Uterus (tissue), 3 donors: ENCODE measurements at regions not wholly inside any gene's neighbourhood (a gene's known extent, or its start where the extent isn't known, plus 50 kb on each side); places are given as distances from the start of the nearest gene placed in this dataset.
"Not testable (repeated sequence)": the region's sequence is repeated elsewhere in the genome, so short reads cannot be mapped to it uniquely, and the experiment has no call there.

ENCODE experiments used
- DNase-seq, 2 donors: peaks; one replicate each; pipeline ENCODE4 v3.0.0-alpha.2; 2019 to 2020
- H3K27ac ChIP-seq, 2 donors: fragments of 200-600 bp; sonication (generic); 1 replicate in 1 of 2; 2 replicates in 1 of 2; pipeline ENCODE4 v1.5.1; 2016 to 2018
- H3K27me3 ChIP-seq, 2 donors: fragments of 200-600 bp; sonication (generic); one replicate each; pipeline ENCODE4 v1.5.1; 2018 to 2019; ENCODE audit warnings: control low read depth in 1 of 2
- H3K36me3 ChIP-seq, 2 donors: fragments of 200-600 bp; sonication (generic); one replicate each; pipeline ENCODE4 v1.5.1; 2019; ENCODE audit warnings: control low read depth in 1 of 2
- H3K4me1 ChIP-seq, 2 donors: fragments of 200-600 bp; sonication (generic); one replicate each; pipeline ENCODE4 v1.5.1; 2018 to 2019; ENCODE audit warnings: control low read depth in 1 of 2
- H3K4me3 ChIP-seq, 2 donors: fragments of 200-600 bp; sonication (generic); 1 replicate in 1 of 2; 2 replicates in 1 of 2; pipeline ENCODE4 v1.5.1; 2018 to 2019; ENCODE audit warnings: mild to moderate bottlenecking in 1 of 2
- H3K9me3 ChIP-seq, 2 donors: fragments of 200-600 bp; sonication (generic); one replicate each; pipeline ENCODE4 v1.5.1; 2019; ENCODE audit warnings: control low read depth in 1 of 2
- POLR2A ChIP-seq, 2 donors: fragments of 450-650 bp; IDR thresholded peaks; one replicate each; pipeline ENCODE4 v1.6.1; 2016; ENCODE audit warnings: antibody characterized with exemption in 2 of 2, mild to moderate bottlenecking in 1 of 2, moderate library complexity in 1 of 2
- intact Hi-C: fragments of 100-400 bp; cut with DNase I; formaldehyde crosslinking; loops from one replicate; pipeline ENCODE4 v1.15.1; 2023; ENCODE audit warnings: low total_unique reads
- TF ChIP-seq, protein P1 (sequence below), 4 experiments: fragments of 200-600 bp in 2 of 4; fragments of 450-650 bp in 2 of 4; sonication (generic) in 2 of 4; IDR thresholded peaks; one replicate each; pipeline ENCODE4 v1.5.1; 2016 to 2019; ENCODE audit warnings: antibody characterized with exemption in 4 of 4, mild to moderate bottlenecking in 2 of 4, moderate library complexity in 1 of 4
- donor health status: DM: yes; HTN: yes; CAD: no.

DNA sequence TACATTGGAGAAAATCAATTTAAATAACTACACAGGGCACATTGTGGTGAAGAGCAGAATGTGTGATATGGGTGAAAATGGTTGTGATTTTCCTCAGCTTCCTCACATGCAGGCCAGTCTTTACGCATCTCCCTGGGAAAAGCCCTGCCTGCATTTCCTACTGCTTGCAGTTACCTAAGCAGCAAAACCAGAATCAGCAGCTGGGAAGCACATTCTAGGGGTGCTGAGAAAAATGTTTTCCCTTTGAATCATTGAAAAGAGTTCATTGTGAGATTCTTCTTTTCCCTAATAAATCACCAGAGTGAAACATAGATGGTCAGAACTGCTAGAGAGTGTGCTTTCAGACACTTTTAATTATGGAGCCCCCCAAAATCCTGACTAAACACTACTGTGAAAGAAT, 656.0 kb downstream of the TDRD15 start:
- TF ChIP-seq, protein P1, sequence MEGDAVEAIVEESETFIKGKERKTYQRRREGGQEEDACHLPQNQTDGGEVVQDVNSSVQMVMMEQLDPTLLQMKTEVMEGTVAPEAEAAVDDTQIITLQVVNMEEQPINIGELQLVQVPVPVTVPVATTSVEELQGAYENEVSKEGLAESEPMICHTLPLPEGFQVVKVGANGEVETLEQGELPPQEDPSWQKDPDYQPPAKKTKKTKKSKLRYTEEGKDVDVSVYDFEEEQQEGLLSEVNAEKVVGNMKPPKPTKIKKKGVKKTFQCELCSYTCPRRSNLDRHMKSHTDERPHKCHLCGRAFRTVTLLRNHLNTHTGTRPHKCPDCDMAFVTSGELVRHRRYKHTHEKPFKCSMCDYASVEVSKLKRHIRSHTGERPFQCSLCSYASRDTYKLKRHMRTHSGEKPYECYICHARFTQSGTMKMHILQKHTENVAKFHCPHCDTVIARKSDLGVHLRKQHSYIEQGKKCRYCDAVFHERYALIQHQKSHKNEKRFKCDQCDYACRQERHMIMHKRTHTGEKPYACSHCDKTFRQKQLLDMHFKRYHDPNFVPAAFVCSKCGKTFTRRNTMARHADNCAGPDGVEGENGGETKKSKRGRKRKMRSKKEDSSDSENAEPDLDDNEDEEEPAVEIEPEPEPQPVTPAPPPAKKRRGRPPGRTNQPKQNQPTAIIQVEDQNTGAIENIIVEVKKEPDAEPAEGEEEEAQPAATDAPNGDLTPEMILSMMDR (IDR thresholded peaks at IDR 0.05), result no peak
- no peak for TF ChIP-seq POLR2A (IDR thresholded peaks at IDR 0.05)
- H3K4me1 ChIP-seq, result no peaks in the 10 kb centered on the region
- DNase-seq, result no peak

DNA sequence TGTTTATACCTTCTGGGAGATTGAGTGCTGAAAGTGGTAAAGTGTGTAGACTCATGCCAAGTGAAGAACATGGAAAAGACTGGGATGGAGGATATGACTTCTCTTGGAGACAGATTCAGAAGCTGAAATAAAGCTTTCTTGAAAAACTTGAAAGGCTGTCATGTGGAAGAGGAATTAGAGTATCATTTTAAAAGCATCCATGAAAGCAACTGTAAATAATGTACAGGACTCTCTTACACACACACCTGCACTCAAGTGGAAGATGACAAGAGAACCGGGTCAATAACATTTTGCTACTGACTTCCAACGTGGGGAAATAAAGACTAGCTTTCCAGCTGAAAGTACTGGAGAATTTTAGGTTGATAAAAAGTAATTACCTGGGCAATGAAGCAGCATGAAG, 658.2 kb downstream of the TDRD15 start:
- H3K27me3 ChIP-seq, result no peaks in the 10 kb centered on the region
- H3K4me3 ChIP-seq, result no peak overlapping the region
- intact Hi-C loops, result no loop called here
- no peaks in the 10 kb centered on the region for H3K36me3 ChIP-seq
- no peaks in the 10 kb centered on the region for H3K4me1 ChIP-seq
- no peaks in the 10 kb centered on the region for H3K9me3 ChIP-seq
- no peak for DNase-seq
- TF ChIP-seq, protein P1 (IDR thresholded peaks at IDR 0.05), result no peak
- TF ChIP-seq POLR2A (IDR thresholded peaks at IDR 0.05), result no peak
- H3K27ac ChIP-seq, result no peak overlapping the region

More for the DNA sequence above, 656.0 kb downstream of the TDRD15 start:
- H3K4me3 ChIP-seq, result no peak overlapping the region
- H3K27ac ChIP-seq, result no peak overlapping the region
- H3K9me3 ChIP-seq, result no peaks in the 10 kb centered on the region
- intact Hi-C loops, result no loop called here
- H3K27me3 ChIP-seq, result no peaks in the 10 kb centered on the region
- H3K36me3 ChIP-seq, result no peaks in the 10 kb centered on the region

DNA sequence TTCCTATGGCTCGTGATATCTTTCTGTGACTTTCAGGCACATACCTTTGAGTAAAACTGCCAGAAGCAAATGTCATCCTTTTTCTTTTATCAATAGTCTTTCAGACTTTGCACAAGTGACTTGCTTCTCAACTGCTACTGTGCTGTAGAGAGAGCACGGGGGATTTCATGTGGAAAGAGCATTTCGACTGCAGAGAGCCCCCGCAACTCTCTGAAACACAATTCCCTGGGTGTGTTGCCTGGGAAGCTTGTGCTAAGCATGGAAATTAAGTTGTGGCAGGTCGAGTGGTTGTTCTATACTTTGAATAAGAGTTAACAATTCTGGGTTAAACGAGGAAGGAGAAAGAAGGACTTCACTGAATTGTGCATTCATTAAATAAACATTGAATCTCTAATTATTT, 659.1 kb downstream of the TDRD15 start:
- intact Hi-C loops, result no loop called here
- Histone ChIP-seq H3K36me3 (no peaks in the 10 kb centered on the region), H3K9me3 (no peaks in the 10 kb centered on the region), H3K27me3 (no peaks in the 10 kb centered on the region), H3K27ac (no peak overlapping the region), H3K4me1 (no peaks in the 10 kb centered on the region), H3K4me3 (no peak overlapping the region)
- no peak for DNase-seq
- TF ChIP-seq, protein P1 (IDR thresholded peaks at IDR 0.05), result no peak
- TF ChIP-seq POLR2A (IDR thresholded peaks at IDR 0.05), result no peak

DNA sequence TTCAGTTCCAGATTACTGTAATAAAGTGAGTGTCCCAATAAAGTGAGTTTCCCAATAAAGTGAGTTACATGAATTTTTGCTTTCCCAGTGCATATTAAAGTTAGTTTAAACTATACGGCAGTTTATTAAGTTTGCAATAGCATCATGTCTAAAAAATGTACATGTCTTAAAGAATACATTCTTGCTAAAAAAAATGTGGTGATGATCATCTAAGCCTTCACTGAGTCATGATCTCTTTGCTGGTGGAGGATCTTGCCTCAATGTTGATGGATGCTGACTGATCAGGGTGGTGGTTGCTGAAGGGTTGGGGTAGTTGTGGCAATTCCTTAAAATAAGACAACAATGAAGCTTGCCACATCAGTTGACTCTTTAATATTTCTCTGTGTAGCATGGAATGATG, 664.2 kb downstream of the TDRD15 start:
- TF ChIP-seq POLR2A (IDR thresholded peaks at IDR 0.05), result no peak
- TF ChIP-seq, protein P1 (IDR thresholded peaks at IDR 0.05), result no peak
- H3K9me3 ChIP-seq, result no peaks in the 10 kb centered on the region
- intact Hi-C loops, result no loop called here
- H3K27me3 ChIP-seq, result no peaks in the 10 kb centered on the region
- H3K36me3 ChIP-seq, result no peaks in the 10 kb centered on the region
- H3K4me1 ChIP-seq, result no peaks in the 10 kb centered on the region
- DNase-seq, result no peak
- no peak overlapping the region for H3K27ac ChIP-seq
- H3K4me3 ChIP-seq, result no peak overlapping the region

DNA sequence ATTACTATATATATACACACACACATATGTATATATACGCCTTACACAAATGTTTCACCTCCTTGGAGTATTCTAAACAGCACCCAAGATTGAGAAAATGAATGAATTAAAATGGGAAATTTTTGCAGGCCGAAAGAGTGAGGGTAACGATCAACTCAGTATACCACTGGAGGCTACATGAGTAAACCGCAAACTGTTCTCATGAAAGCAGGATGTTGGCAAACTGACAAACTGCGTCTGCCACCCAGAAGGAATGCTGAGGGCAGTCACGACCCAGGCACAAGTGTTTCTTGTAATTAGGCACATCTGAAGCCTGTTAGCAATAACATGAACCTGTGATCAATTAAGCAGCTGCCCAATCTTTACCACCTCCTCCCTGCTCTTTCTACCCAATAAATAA, 666.5 kb downstream of the TDRD15 start:
- H3K27me3 ChIP-seq, H3K27ac ChIP-seq, DNase-seq, H3K9me3 ChIP-seq, H3K4me3 ChIP-seq, H3K4me1 ChIP-seq, H3K36me3 ChIP-seq, intact Hi-C loops: not testable (repeated sequence)

DNA sequence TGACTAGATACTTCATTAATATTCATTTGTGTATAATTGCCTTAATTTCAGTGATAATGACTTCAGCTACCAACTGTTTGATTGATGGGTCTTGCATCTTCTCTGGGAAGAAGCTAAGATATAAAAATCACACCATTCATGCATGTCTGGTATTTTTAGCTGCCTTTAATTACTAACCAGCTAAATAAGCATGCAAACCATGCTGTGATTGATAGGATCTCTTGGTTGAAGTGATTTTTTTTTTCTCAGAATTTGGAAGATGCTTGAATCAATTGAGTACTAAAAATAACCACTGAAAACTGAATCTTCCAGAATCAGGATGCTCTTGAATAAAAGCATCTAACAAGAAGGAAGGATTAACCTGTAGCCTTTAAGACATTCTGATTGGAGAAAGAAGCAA, 668.8 kb downstream of the TDRD15 start:
- Histone ChIP-seq H3K27ac (no peak overlapping the region), H3K27me3 (no peaks in the 10 kb centered on the region), H3K4me3 (no peak overlapping the region), H3K9me3 (no peaks in the 10 kb centered on the region), H3K4me1 (no peaks in the 10 kb centered on the region), H3K36me3 (no peaks in the 10 kb centered on the region)
- intact Hi-C loops, result no loop called here
- no peak for TF ChIP-seq POLR2A (IDR thresholded peaks at IDR 0.05)
- TF ChIP-seq, protein P1 (IDR thresholded peaks at IDR 0.05), result no peak
- DNase-seq, result no peak
